Hematopoietic multipotent progenitor cell (in vitro differentiated cells): ENCODE measurements at regions not wholly inside any gene's neighbourhood (a gene's known extent, or its start where the extent isn't known, plus 50 kb on each side); places are given as distances from the start of the nearest gene placed in this dataset.
A peak's percentile ranks its signal among the peaks of the same experiment; 100 is the strongest.

Experiments
- DNase-seq, 3 donors: peaks; one replicate each; pipeline ENCODE4 v3.0.0-alpha.2; 2011 to 2015; ENCODE audit warnings: low read depth in 2 of 3, low spot score in 2 of 3

- no peak for DNase-seq
These were observed 459.5 kb downstream of the ANKRD50 start for GRCh38 chr4:124253080-124253479.

GRCh38 chr4:124262211-124263179 is 450.0 kb downstream of the ANKRD50 start:
- peak; percentile 1 to 90 (median 63) for DNase-seq

GRCh38 chr4:124265701-124266100 is 446.8 kb downstream of the ANKRD50 start:
- no peak for DNase-seq

- no peak for DNase-seq
These were observed 445.8 kb downstream of the ANKRD50 start for GRCh38 chr4:124266721-124267120.

GRCh38 chr4:124276461-124276860 is 436.1 kb downstream of the ANKRD50 start:
- no peak for DNase-seq

GRCh38 chr4:124277691-124278090 is 434.8 kb downstream of the ANKRD50 start:
- no peak for DNase-seq

- no peak for DNase-seq
These were observed 434.1 kb downstream of the ANKRD50 start for GRCh38 chr4:124278477-124278876.

- DNase-seq, result no peak
These were observed 432.8 kb downstream of the ANKRD50 start for GRCh38 chr4:124279741-124280140.

GRCh38 chr4:124282301-124282898 is 430.1 kb downstream of the ANKRD50 start:
- no peak for DNase-seq

- DNase-seq, result no peak
These were observed 423.6 kb downstream of the ANKRD50 start for GRCh38 chr4:124288706-124289486.

- no peak for DNase-seq
These were observed 421.9 kb downstream of the ANKRD50 start for GRCh38 chr4:124290678-124291077.

GRCh38 chr4:124295413-124295812 is 417.1 kb downstream of the ANKRD50 start:
- DNase-seq, result no peak

GRCh38 chr4:124304941-124305340 is 407.6 kb downstream of the ANKRD50 start:
- DNase-seq, result no peak

- DNase-seq, result no peak
These were observed 406.2 kb downstream of the ANKRD50 start for GRCh38 chr4:124306352-124306751.

GRCh38 chr4:124307143-124307542 is 405.4 kb downstream of the ANKRD50 start:
- no peak for DNase-seq

GRCh38 chr4:124318292-124318691 is 394.2 kb downstream of the ANKRD50 start:
- no peak for DNase-seq

- DNase-seq, result no peak
These were observed 391.2 kb downstream of the ANKRD50 start for GRCh38 chr4:124321364-124321763.

- DNase-seq, result peak in 2 of 3 donors; percentile 15 to 69
These were observed 390.1 kb downstream of the ANKRD50 start for GRCh38 chr4:124322234-124323065.

- DNase-seq, result no peak
These were observed 386.8 kb downstream of the ANKRD50 start for GRCh38 chr4:124325690-124326089.

- DNase-seq, result no peak
These were observed 383.4 kb downstream of the ANKRD50 start for GRCh38 chr4:124329134-124329533.
